ENCODE measurements at regions not wholly inside any gene's neighbourhood (a gene's known extent, or its start where the extent isn't known, plus 50 kb on each side); places are given as distances from the start of the nearest gene placed in this dataset.

DNA sequence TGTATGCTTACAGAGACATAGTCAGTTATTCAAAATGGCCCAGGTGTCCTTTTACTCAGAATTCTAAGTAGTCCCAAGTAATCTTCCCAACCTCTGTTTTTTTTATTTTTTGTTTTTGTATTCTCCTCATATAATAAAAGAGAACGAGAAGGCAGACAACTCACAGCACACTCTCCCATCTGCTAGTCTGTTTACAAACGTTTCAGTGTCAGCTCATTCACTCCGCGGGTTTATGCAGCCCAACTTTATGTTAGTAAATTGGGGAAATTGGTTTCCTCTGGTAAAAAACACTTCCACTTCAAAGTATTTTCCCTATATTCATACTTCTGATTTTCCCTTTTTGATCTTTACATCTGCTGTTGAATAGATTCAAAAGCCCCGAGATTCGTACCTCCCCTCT, 347.2 kb downstream of the EFNA5 start:
- Histone ChIP-seq H3K79me2 (ENCODE audit: control insufficient read depth, insufficient read depth, low read length) (no peaks in the 10 kb centered on the region), H3K4me3 (replicated peaks in 1 of 3; ENCODE audit: insufficient read depth in 1 of 3, low read depth in 1 of 3, low read length in 3 of 3) (no peak overlapping the region), H3K27ac (ENCODE audit: insufficient read depth, low read depth, low read length) (no peak overlapping the region), H2AFZ (ENCODE audit: low read depth, low read length) (no peak overlapping the region), H3K27me3 (ENCODE audit: control insufficient read depth in 2 of 2, insufficient read depth in 2 of 2, low read length in 2 of 2) (no peaks in the 10 kb centered on the region), H3K9me1 (replicated peaks; ENCODE audit: control insufficient read depth, extremely low read depth, insufficient read depth, low read length) (peaks cover 3% of the 10 kb centered on the region), H3K9ac (replicated peaks; ENCODE audit: extremely low read depth, insufficient read depth, low read length) (no peak overlapping the region), H3K36me3 (ENCODE audit: control insufficient read depth in 2 of 2, extremely low read depth in 1 of 2, insufficient read depth in 2 of 2, low read length in 2 of 2) (no peaks in the 10 kb centered on the region), H3K4me2 (ENCODE audit: insufficient read depth, low read length) (no peak overlapping the region), H3K4me1 (ENCODE audit: control insufficient read depth, extremely low read depth, insufficient read depth, low read length) (peaks cover 24% of the 10 kb centered on the region), H3K9me3 (replicated peaks; ENCODE audit: control insufficient read depth, insufficient read depth, low read length) (no peaks in the 10 kb centered on the region), H4K20me1 (replicated peaks; ENCODE audit: control insufficient read depth, extremely low read depth, insufficient read depth, low read length) (no peaks in the 10 kb centered on the region)
- no TSS peak for BruUV-seq (replicated peaks)
- CTCF ChIA-PET: interaction anchor here (4.4 kb wide), 1 partner anchor 248 kb away, joined by 20 read pairs; no protein-coding TSS in a partner anchor
- dilution Hi-C loops (cut with MboI; ENCODE audit: extremely low pct_ligation_motif_present, low sequenced_read_pairs) (no loop called here), intact Hi-C loops (cut with micrococcal nuclease) (loop anchor here (2.0 kb wide), 1 partner anchor 65 kb away; no protein-coding TSS in a partner anchor)
- POLR2A ChIA-PET: no interaction called here
- DNase-seq (ENCODE audit: low read depth, low spot score) (no peak), FAIRE-seq (no peak)
- TF ChIP-seq POLR2A (IDR thresholded peaks at IDR 0.05; ENCODE audit: low read depth, low read length) (no peak), JUN (IDR thresholded peaks at IDR 0.05; ENCODE audit: borderline replicate concordance, insufficient read depth, insufficient read length, low read depth) (no peak), MYC (IDR thresholded peaks at IDR 0.05; ENCODE audit: low read depth, low read length) (no peak), EZH2 (IDR thresholded peaks at IDR 0.05; ENCODE audit: borderline replicate concordance, low read depth, low read length, severe bottlenecking) (no peak)
- TF ChIP-seq, protein P1, sequence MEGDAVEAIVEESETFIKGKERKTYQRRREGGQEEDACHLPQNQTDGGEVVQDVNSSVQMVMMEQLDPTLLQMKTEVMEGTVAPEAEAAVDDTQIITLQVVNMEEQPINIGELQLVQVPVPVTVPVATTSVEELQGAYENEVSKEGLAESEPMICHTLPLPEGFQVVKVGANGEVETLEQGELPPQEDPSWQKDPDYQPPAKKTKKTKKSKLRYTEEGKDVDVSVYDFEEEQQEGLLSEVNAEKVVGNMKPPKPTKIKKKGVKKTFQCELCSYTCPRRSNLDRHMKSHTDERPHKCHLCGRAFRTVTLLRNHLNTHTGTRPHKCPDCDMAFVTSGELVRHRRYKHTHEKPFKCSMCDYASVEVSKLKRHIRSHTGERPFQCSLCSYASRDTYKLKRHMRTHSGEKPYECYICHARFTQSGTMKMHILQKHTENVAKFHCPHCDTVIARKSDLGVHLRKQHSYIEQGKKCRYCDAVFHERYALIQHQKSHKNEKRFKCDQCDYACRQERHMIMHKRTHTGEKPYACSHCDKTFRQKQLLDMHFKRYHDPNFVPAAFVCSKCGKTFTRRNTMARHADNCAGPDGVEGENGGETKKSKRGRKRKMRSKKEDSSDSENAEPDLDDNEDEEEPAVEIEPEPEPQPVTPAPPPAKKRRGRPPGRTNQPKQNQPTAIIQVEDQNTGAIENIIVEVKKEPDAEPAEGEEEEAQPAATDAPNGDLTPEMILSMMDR (IDR thresholded peaks at IDR 0.05; ENCODE audit: extremely low read depth in 1 of 2, insufficient read depth in 1 of 2, low read depth in 1 of 2, low read length in 2 of 2): no peak
- TF ChIP-seq, protein P2, sequence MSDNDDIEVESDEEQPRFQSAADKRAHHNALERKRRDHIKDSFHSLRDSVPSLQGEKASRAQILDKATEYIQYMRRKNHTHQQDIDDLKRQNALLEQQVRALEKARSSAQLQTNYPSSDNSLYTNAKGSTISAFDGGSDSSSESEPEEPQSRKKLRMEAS (IDR thresholded peaks at IDR 0.05; ENCODE audit: insufficient read depth, insufficient read length): no peak

DNA sequence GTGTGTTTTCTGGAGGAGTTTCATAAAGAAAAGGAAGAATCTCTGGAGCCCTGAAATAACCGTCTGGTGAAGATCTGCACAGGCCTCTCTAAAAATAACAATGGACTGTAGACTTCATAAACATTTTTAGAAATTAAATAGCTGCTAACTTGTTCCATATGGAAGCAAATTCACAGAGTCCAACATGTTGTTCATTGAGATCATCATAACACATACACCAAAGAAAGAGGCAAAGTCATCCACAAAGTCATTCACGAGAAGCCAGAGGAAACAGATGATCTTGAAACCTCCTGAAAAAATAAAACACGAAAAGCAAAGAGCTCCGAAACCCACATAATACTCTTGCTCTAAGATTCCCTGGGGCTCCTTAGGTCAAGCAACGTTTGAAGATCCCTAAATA, 347.8 kb downstream of the EFNA5 start:
- FAIRE-seq (no peak), DNase-seq (ENCODE audit: low read depth, low spot score) (peak; percentile 57)
- ChIA-PET CTCF (interaction anchor here (4.4 kb wide), 1 partner anchor 249 kb away, joined by 20 read pairs; no protein-coding TSS in a partner anchor), POLR2A (no interaction called here)
- peaks cover 3% of the 10 kb centered on the region for H3K9me1 ChIP-seq (replicated peaks; ENCODE audit: control insufficient read depth, extremely low read depth, insufficient read depth, low read length)
- no peak overlapping the region for H3K27ac ChIP-seq (ENCODE audit: insufficient read depth, low read depth, low read length)
- TF ChIP-seq JUN (IDR thresholded peaks at IDR 0.05; ENCODE audit: borderline replicate concordance, insufficient read depth, insufficient read length, low read depth) (no peak), POLR2A (IDR thresholded peaks at IDR 0.05; ENCODE audit: low read depth, low read length) (no peak), GATA2 (IDR thresholded peaks at IDR 0.05; ENCODE audit: insufficient read depth, insufficient read length, low read depth, low read length) (no peak), EZH2 (IDR thresholded peaks at IDR 0.05; ENCODE audit: borderline replicate concordance, low read depth, low read length, severe bottlenecking) (no peak), POLR2AphosphoS5 (IDR thresholded peaks at IDR 0.05; ENCODE audit: insufficient read depth, low read depth, low read length) (no peak), MYC (IDR thresholded peaks at IDR 0.05; ENCODE audit: low read depth, low read length) (no peak), FOS (IDR thresholded peaks at IDR 0.05; ENCODE audit: borderline replicate concordance, insufficient read depth, low read length) (no peak)
- TF ChIP-seq, protein P2 (IDR thresholded peaks at IDR 0.05; ENCODE audit: insufficient read depth, insufficient read length): no peak
- TF ChIP-seq, protein P1 (IDR thresholded peaks at IDR 0.05; ENCODE audit: extremely low read depth in 1 of 2, insufficient read depth in 1 of 2, low read depth in 1 of 2, low read length in 2 of 2): no peak
- no peak overlapping the region for H3K4me3 ChIP-seq (replicated peaks in 1 of 3; ENCODE audit: insufficient read depth in 1 of 3, low read depth in 1 of 3, low read length in 3 of 3)
- no peak overlapping the region for H3K9ac ChIP-seq (replicated peaks; ENCODE audit: extremely low read depth, insufficient read depth, low read length)
- BruUV-seq (replicated peaks): no TSS peak
- no peaks in the 10 kb centered on the region for H3K27me3 ChIP-seq (ENCODE audit: control insufficient read depth in 2 of 2, insufficient read depth in 2 of 2, low read length in 2 of 2)
- peaks cover 24% of the 10 kb centered on the region for H3K4me1 ChIP-seq (ENCODE audit: control insufficient read depth, extremely low read depth, insufficient read depth, low read length)
- intact Hi-C loops (cut with micrococcal nuclease): loop anchor here (1.0 to 2.0 kb wide), 3 partner anchors 66 to 1152 kb away; no protein-coding TSS in a partner anchor
- H4K20me1 ChIP-seq (replicated peaks; ENCODE audit: control insufficient read depth, extremely low read depth, insufficient read depth, low read length): no peaks in the 10 kb centered on the region
- H2AFZ ChIP-seq (ENCODE audit: low read depth, low read length): no peak overlapping the region
- H3K79me2 ChIP-seq (ENCODE audit: control insufficient read depth, insufficient read depth, low read length): no peaks in the 10 kb centered on the region
- H3K4me2 ChIP-seq (ENCODE audit: insufficient read depth, low read length): no peak overlapping the region
- H3K9me3 ChIP-seq (replicated peaks; ENCODE audit: control insufficient read depth, insufficient read depth, low read length): no peaks in the 10 kb centered on the region
- no peaks in the 10 kb centered on the region for H3K36me3 ChIP-seq (ENCODE audit: control insufficient read depth in 2 of 2, extremely low read depth in 1 of 2, insufficient read depth in 2 of 2, low read length in 2 of 2)
- dilution Hi-C loops (cut with MboI; ENCODE audit: extremely low pct_ligation_motif_present, low sequenced_read_pairs): no loop called here

All from endothelial cell of umbilical vein (primary cell).